HCT116 (cell line): ENCODE measurements at regions not wholly inside any gene's neighbourhood (a gene's known extent, or its start where the extent isn't known, plus 50 kb on each side); places are given as distances from the start of the nearest gene placed in this dataset.

Experiments used
- ATAC-seq: fragments of 200-7000 bp; cut with Tn5 transposase; 2 replicates; pipeline ENCODE4 v1.9.1; 2020; ENCODE audit warnings: mild to moderate bottlenecking, moderate library complexity
- BruUV-seq: library from RNA; stranded (reverse); fragments of 400-500 nt; replicated peaks from 2 replicates; lab custom pipeline; 2021; lab: Mats Ljungman, UMichigan
- CTCF ChIA-PET: fragments of 300-600 bp; sonication (Branson Sonifier 250); formaldehyde crosslinking; loops from one replicate; lab custom pipeline; 2021; ENCODE audit warnings: antibody characterized with exemption; lab: Charles Lee
- POLR2A ChIA-PET: fragments of 300-600, 350-600 bp; sonication (Branson Sonifier 250); formaldehyde crosslinking; loops from one replicate; lab custom pipeline; 2021; ENCODE audit warnings: antibody characterized with exemption; lab: Charles Lee
- RAD21 ChIA-PET, 2 experiments: fragments of 300-600 bp; sonication (Branson Sonifier 250); formaldehyde crosslinking; loops; one replicate each; lab custom pipeline; 2023; ENCODE audit warnings: low total read pairs in 2 of 2; ENCODE audit not compliant: uncharacterized antibody in 2 of 2, unreplicated experiment in 2 of 2, low non-redundant PET in 1 of 2; lab: Charles Lee
- DNase-seq: peaks from one replicate; pipeline ENCODE4 v3.0.0-alpha.2; 2010; ENCODE audit warnings: low read depth, low spot score
- H2AFZ ChIP-seq: fragments of 200-600 bp; shearing (Covaris generic), sonication (generic); 2 replicates; pipeline ENCODE4 v1.6.1; 2017; ENCODE audit warnings: low read depth, mixed run types, mixed read lengths, antibody characterized with exemption, low read length; ENCODE audit not compliant: poor library complexity, severe bottlenecking
- H3K27ac ChIP-seq: 2 replicates; pipeline ENCODE4 v1.5.1; 2012; ENCODE audit warnings: low read depth, low read length
- H3K27me3 ChIP-seq: fragments of 200-600 bp; sonication (generic); 2 replicates; pipeline ENCODE4 v1.6.1; 2016; ENCODE audit warnings: mixed run types, low read length, mixed read lengths; ENCODE audit not compliant: insufficient read depth
- H3K36me3 ChIP-seq, 2 experiments: fragments of 200-500 bp in 1 of 2; fragments of 200-600 bp in 1 of 2; sonication (Bioruptor generic) in 1 of 2; sonication (generic) in 1 of 2; 2 replicates each; pipeline versions ENCODE4 v1.5.1 to v1.6.1; 2014 to 2016; ENCODE audit warnings: low read length in 2 of 2, inconsistent platforms in 1 of 2, mixed read lengths in 1 of 2, mixed run types in 1 of 2; ENCODE audit not compliant: insufficient read depth in 2 of 2, control insufficient read depth in 1 of 2
- H3K4me1 ChIP-seq, 2 experiments: fragments of 200-600 bp in 1 of 2; sonication (generic) in 1 of 2; 2 replicates each; pipeline versions ENCODE4 v1.5.1 to v1.6.1; 2012 to 2017; ENCODE audit warnings: low read length in 2 of 2, inconsistent platforms in 1 of 2, mild to moderate bottlenecking in 1 of 2, mixed read lengths in 1 of 2, mixed run types in 1 of 2, moderate library complexity in 1 of 2; ENCODE audit not compliant: insufficient read depth in 2 of 2, control insufficient read depth in 1 of 2
- H3K4me2 ChIP-seq: fragments of 200-600 bp; sonication (generic); 2 replicates; pipeline ENCODE4 v1.6.1; 2017; ENCODE audit warnings: mixed run types, low read length, mixed read lengths
- H3K4me3 ChIP-seq, 2 experiments: fragments of 200-600 bp in 1 of 2; sonication (generic) in 1 of 2; replicated peaks in 1 of 2; 2 replicates each; pipeline ENCODE4 v1.5.1; 2011 to 2016; ENCODE audit warnings: low read length in 2 of 2, control low read depth in 1 of 2, low read depth in 1 of 2, mild to moderate bottlenecking in 1 of 2, mixed read lengths in 1 of 2, mixed run types in 1 of 2
- H3K79me2 ChIP-seq: fragments of 200-600 bp; sonication (generic); 2 replicates; pipeline ENCODE4 v1.6.1; 2017; ENCODE audit warnings: mild to moderate bottlenecking, mixed run types, low read length, moderate library complexity, mixed read lengths; ENCODE audit not compliant: insufficient read depth
- H3K9ac ChIP-seq: fragments of 200-600 bp; sonication (generic); 2 replicates; pipeline ENCODE4 v1.6.1; 2016; ENCODE audit warnings: low read length, mixed read lengths
- H3K9me2 ChIP-seq: fragments of 200-600 bp; sonication (generic), shearing (Covaris generic); 2 replicates; pipeline ENCODE4 v1.6.1; 2017; ENCODE audit warnings: mixed run types, mild to moderate bottlenecking, moderate library complexity; ENCODE audit not compliant: insufficient read depth
- H3K9me3 ChIP-seq, 2 experiments: fragments of 200-500 bp in 1 of 2; fragments of 200-600 bp in 1 of 2; sonication (Bioruptor generic) in 1 of 2; sonication (generic) in 1 of 2; 2 replicates each; pipeline ENCODE4 v1.6.1; 2014 to 2017; ENCODE audit warnings: low read length in 2 of 2, mixed read lengths in 2 of 2, inconsistent platforms in 1 of 2, low read depth in 1 of 2, mild to moderate bottlenecking in 1 of 2, mixed run types in 1 of 2, moderate library complexity in 1 of 2; ENCODE audit not compliant: control insufficient read depth in 1 of 2, insufficient read depth in 1 of 2
- H4K20me1 ChIP-seq: fragments of 200-600 bp; sonication (generic), shearing (Covaris generic); 2 replicates; pipeline ENCODE4 v1.6.1; 2017; ENCODE audit warnings: mixed run types, mild to moderate bottlenecking, moderate library complexity; ENCODE audit not compliant: insufficient read depth
- ATF3 ChIP-seq: IDR thresholded peaks from 2 replicates; pipeline ENCODE4 v1.6.1; 2012
- CBX3 ChIP-seq: IDR thresholded peaks from 2 replicates; pipeline ENCODE4 v1.6.1; 2012; ENCODE audit warnings: low read depth
- CEBPB ChIP-seq: IDR thresholded peaks from 2 replicates; pipeline ENCODE4 v1.6.1; 2012; ENCODE audit warnings: low read depth
- EGR1 ChIP-seq: IDR thresholded peaks from 2 replicates; pipeline ENCODE4 v1.6.1; 2012; ENCODE audit warnings: low read depth
- EZH2phosphoT487 ChIP-seq: fragments of 200-600 bp; IDR thresholded peaks from 2 replicates; pipeline ENCODE4 v1.6.1; 2018; ENCODE audit warnings: antibody characterized with exemption, borderline replicate concordance
- JUND ChIP-seq: IDR thresholded peaks from 2 replicates; pipeline ENCODE4 v1.6.1; 2012
- RAD21 ChIP-seq: IDR thresholded peaks from 2 replicates; pipeline ENCODE4 v1.6.1; 2012; ENCODE audit warnings: low read depth, mild to moderate bottlenecking
- REST ChIP-seq: IDR thresholded peaks from 2 replicates; pipeline ENCODE4 v1.6.1; 2012; ENCODE audit warnings: low read depth
- SIN3A ChIP-seq: IDR thresholded peaks from 2 replicates; pipeline ENCODE4 v1.6.1; 2012; ENCODE audit warnings: low read depth
- SP1 ChIP-seq: IDR thresholded peaks from 2 replicates; pipeline ENCODE4 v1.6.1; 2012; ENCODE audit warnings: low read depth
- SRF ChIP-seq: IDR thresholded peaks from 2 replicates; pipeline ENCODE4 v1.6.1; 2012; ENCODE audit warnings: low read depth
- YY1 ChIP-seq: IDR thresholded peaks from 2 replicates; pipeline ENCODE4 v1.6.1; 2011; ENCODE audit warnings: low read length, low read depth, moderate library complexity, mild to moderate bottlenecking; ENCODE audit not compliant: insufficient replicate concordance; ENCODE audit errors: extremely low read depth
- ZBTB33 ChIP-seq: IDR thresholded peaks from 2 replicates; pipeline ENCODE4 v1.6.1; 2011; ENCODE audit warnings: mild to moderate bottlenecking, low read length, moderate library complexity; ENCODE audit not compliant: insufficient replicate concordance; ENCODE audit errors: extremely low read depth
- ZFX ChIP-seq: fragments of 450-650 bp; IDR thresholded peaks from 2 replicates; pipeline ENCODE4 v1.6.1; 2017
- intact Hi-C: fragments of 100-400 bp; cut with micrococcal nuclease; formaldehyde crosslinking; loops from 2 replicates; pipeline ENCODE4 v1.10.0; 2022

GRCh38 chr5:167900340-167900935 lies 391.0 kb upstream of the WWC1 start:
- intact Hi-C loops: no loop called here
- POLR2A ChIA-PET: no interaction called here
- no peak for TF ChIP-seq SRF
- Histone ChIP-seq H3K27ac (no peak overlapping the region), H3K4me3 (no peak overlapping the region), H3K4me2 (no peak overlapping the region), H3K9me2 (no peaks in the 10 kb centered on the region), H3K9me3 (no peaks in the 10 kb centered on the region), H3K27me3 (peaks cover 31% of the 10 kb centered on the region), H3K9ac (no peak overlapping the region), H2AFZ (no peak overlapping the region), H3K36me3 (no peaks in the 10 kb centered on the region), H4K20me1 (no peaks in the 10 kb centered on the region), H3K79me2 (no peaks in the 10 kb centered on the region), H3K4me1 (no peaks in the 10 kb centered on the region)
- no TSS peak for BruUV-seq
- CTCF ChIA-PET: no interaction called here
- RAD21 ChIA-PET: no interaction called here
- DNase-seq: no peak
- no peak for ATAC-seq

- no peak for DNase-seq
- Histone ChIP-seq H4K20me1 (no peaks in the 10 kb centered on the region), H3K9me3 (no peaks in the 10 kb centered on the region)
- TF ChIP-seq ZFX (no peak), SP1 (no peak), JUND (no peak), REST (no peak), ATF3 (no peak), ZBTB33 (no peak), CEBPB (no peak), CBX3 (no peak), EGR1 (no peak), RAD21 (no peak), EZH2phosphoT487 (no peak), SIN3A (no peak), YY1 (no peak)
- TF ChIP-seq, all 23 proteins: peak for 0
- ChIA-PET RAD21 (no interaction called here), CTCF (no interaction called here), POLR2A (no interaction called here)
- Histone ChIP-seq H3K4me1 (no peaks in the 10 kb centered on the region), H3K9ac (no peak overlapping the region), H3K4me3 (no peak overlapping the region), H3K27me3 (peaks cover 31% of the 10 kb centered on the region), H2AFZ (no peak overlapping the region), H3K27ac (no peak overlapping the region), H3K4me2 (no peak overlapping the region), H3K79me2 (no peaks in the 10 kb centered on the region), H3K36me3 (no peaks in the 10 kb centered on the region), H3K9me2 (no peaks in the 10 kb centered on the region)
- intact Hi-C loops: no loop called here
- BruUV-seq: no TSS peak
- no peak for ATAC-seq
Measured at GRCh38 chr5:167902298-167902697, 389.1 kb upstream of the WWC1 start.
